Bronchial epithelial cell (primary cell): ENCODE measurements at regions not wholly inside any gene's neighbourhood (a gene's known extent, or its start where the extent isn't known, plus 50 kb on each side); places are given as distances from the start of the nearest gene placed in this dataset.

Experiments
- DNase-seq: peaks from one replicate; pipeline ENCODE4 v3.0.0-alpha.2; 2010; ENCODE audit warnings: low read depth
- FAIRE-seq: peaks from 2 replicates; lab custom pipeline; 2011; peaks lifted over from hg19 to GRCh38; lab: Jason Lieb, UNC
- H3K27me3 ChIP-seq: 2 replicates; pipeline ENCODE4 v1.5.1; 2011; ENCODE audit warnings: low read length; ENCODE audit not compliant: control insufficient read depth, insufficient read depth
- H3K36me3 ChIP-seq: 2 replicates; pipeline ENCODE4 v1.5.1; 2011; ENCODE audit warnings: low read length; ENCODE audit not compliant: control insufficient read depth, insufficient read depth
- H3K4me3 ChIP-seq: 2 replicates; pipeline ENCODE4 v1.5.1; 2011; ENCODE audit warnings: mild to moderate bottlenecking, low read depth, low read length, control low read depth
- TF ChIP-seq, protein P1 (sequence below): IDR thresholded peaks from 2 replicates; pipeline ENCODE4 v1.5.1; 2011; ENCODE audit warnings: mild to moderate bottlenecking, moderate library complexity, low read length, control low read depth, inconsistent platforms; ENCODE audit not compliant: insufficient read depth, severe bottlenecking

DNA sequence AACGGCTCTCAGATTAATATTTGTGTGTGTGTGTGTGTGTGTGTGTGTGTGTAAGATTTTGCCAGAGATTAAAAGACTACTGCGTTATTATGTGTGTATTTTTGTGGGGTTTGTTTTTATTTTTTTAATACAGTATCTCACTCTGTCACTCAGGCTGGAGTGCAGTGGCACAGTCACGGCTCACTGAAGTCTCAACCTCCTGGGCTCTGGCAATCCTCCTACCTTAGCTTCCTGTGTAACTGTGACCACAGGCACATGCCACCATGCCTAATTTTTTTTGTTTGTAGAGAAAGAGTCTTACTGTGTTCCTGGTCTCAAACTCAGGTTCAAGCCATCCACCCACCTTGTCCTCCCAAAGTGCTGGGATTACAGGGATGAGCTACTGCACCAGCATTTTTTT lies 87.2 kb downstream of the CYB561 start:
- Histone ChIP-seq H3K27me3 (no peaks in the 10 kb centered on the region), H3K36me3 (peaks cover 25% of the 10 kb centered on the region), H3K4me3 (no peak overlapping the region)
- no peak for DNase-seq
- FAIRE-seq, result no peak
- TF ChIP-seq, protein P1, sequence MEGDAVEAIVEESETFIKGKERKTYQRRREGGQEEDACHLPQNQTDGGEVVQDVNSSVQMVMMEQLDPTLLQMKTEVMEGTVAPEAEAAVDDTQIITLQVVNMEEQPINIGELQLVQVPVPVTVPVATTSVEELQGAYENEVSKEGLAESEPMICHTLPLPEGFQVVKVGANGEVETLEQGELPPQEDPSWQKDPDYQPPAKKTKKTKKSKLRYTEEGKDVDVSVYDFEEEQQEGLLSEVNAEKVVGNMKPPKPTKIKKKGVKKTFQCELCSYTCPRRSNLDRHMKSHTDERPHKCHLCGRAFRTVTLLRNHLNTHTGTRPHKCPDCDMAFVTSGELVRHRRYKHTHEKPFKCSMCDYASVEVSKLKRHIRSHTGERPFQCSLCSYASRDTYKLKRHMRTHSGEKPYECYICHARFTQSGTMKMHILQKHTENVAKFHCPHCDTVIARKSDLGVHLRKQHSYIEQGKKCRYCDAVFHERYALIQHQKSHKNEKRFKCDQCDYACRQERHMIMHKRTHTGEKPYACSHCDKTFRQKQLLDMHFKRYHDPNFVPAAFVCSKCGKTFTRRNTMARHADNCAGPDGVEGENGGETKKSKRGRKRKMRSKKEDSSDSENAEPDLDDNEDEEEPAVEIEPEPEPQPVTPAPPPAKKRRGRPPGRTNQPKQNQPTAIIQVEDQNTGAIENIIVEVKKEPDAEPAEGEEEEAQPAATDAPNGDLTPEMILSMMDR, result no peak

- FAIRE-seq, result no peak
- TF ChIP-seq, protein P1, result no peak
- Histone ChIP-seq H3K27me3 (no peaks in the 10 kb centered on the region), H3K4me3 (no peak overlapping the region), H3K36me3 (peaks cover 26% of the 10 kb centered on the region)
- no peak for DNase-seq
Measured at GRCh38 chr17:63361182-63361581, 84.9 kb downstream of the CYB561 start.

- TF ChIP-seq, protein P1, result no peak
- no peak overlapping the region for H3K4me3 ChIP-seq
- DNase-seq (no peak), FAIRE-seq (no peak)
- no peaks in the 10 kb centered on the region for H3K27me3 ChIP-seq
- H3K36me3 ChIP-seq, result peaks cover 23% of the 10 kb centered on the region
Measured at GRCh38 chr17:63362115-63362514, 84.0 kb downstream of the CYB561 start.

GRCh38 chr17:63364387-63364786 lies 81.7 kb downstream of the CYB561 start:
- Histone ChIP-seq H3K36me3 (peaks cover 17% of the 10 kb centered on the region), H3K4me3 (no peak overlapping the region)
- no peak for FAIRE-seq

DNA sequence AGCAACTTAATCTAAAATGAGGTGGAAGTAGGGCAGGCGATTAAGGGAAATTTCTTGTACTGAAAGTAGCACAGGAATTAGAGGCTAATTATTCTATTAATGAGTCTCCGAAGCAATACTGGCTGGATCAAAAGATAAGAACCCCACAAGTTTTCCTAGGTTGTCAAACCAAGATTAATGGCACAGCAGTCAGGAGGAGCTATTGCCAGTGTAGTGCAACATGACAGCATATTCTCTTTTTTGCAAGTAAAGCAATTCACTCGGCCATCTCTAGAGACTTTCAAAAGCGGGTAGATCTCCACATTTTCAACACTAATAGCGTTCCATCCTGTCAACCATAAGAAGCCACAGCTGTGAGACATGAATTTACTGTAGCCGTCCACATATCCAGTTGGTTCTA lies 81.2 kb downstream of the CYB561 start:
- no peak for FAIRE-seq
- no peak overlapping the region for H3K4me3 ChIP-seq

More at GRCh38 chr17:63364387-63364786, 81.7 kb downstream of the CYB561 start:
- H3K27me3 ChIP-seq, result no peaks in the 10 kb centered on the region
- TF ChIP-seq, protein P1, result no peak
- no peak for DNase-seq

More for the DNA sequence above, 81.2 kb downstream of the CYB561 start:
- Histone ChIP-seq H3K27me3 (no peaks in the 10 kb centered on the region), H3K36me3 (peaks cover 17% of the 10 kb centered on the region)
- TF ChIP-seq, protein P1, result no peak
- no peak for DNase-seq
